ENCODE measurements at regions not wholly inside any gene's neighbourhood (a gene's known extent, or its start where the extent isn't known, plus 50 kb on each side); places are given as distances from the start of the nearest gene placed in this dataset.
"Not testable (repeated sequence)": the region's sequence is repeated elsewhere in the genome, so short reads cannot be mapped to it uniquely, and the experiment has no call there.

- no peak for DNase-seq
- no peak overlapping the region for H3K27ac ChIP-seq (ENCODE audit: low read length)
- H3K4me3 ChIP-seq (ENCODE audit: low read length), result no peak overlapping the region
- 78% methylated on average over 1 of the region's 2 CpGs for WGBS (ENCODE audit: insufficient coverage)
- no peaks in the 10 kb centered on the region for H3K27me3 ChIP-seq (ENCODE audit: control insufficient read depth, insufficient read depth, low read length)
- H3K36me3 ChIP-seq (ENCODE audit: control insufficient read depth, insufficient read depth, low read length), result no peaks in the 10 kb centered on the region
- no peaks in the 10 kb centered on the region for H3K4me1 ChIP-seq (ENCODE audit: control insufficient read depth, insufficient read depth, low read length)
- no peaks in the 10 kb centered on the region for H3K9me3 ChIP-seq (replicated peaks; ENCODE audit: control insufficient read depth, low read depth, low read length)
These were observed 180.7 kb upstream of the TTC14 start for GRCh38 chr3:180421221-180421620.

- no peak overlapping the region for H3K4me3 ChIP-seq (ENCODE audit: low read length)
- no peaks in the 10 kb centered on the region for H3K36me3 ChIP-seq (ENCODE audit: control insufficient read depth, insufficient read depth, low read length)
- H3K27me3 ChIP-seq (ENCODE audit: control insufficient read depth, insufficient read depth, low read length), result no peaks in the 10 kb centered on the region
- no peaks in the 10 kb centered on the region for H3K4me1 ChIP-seq (ENCODE audit: control insufficient read depth, insufficient read depth, low read length)
- H3K27ac ChIP-seq (ENCODE audit: low read length), result no peak overlapping the region
- WGBS (ENCODE audit: insufficient coverage), result no CpG with 5 or more reads among the region's 1 CpG
- no peaks in the 10 kb centered on the region for H3K9me3 ChIP-seq (replicated peaks; ENCODE audit: control insufficient read depth, low read depth, low read length)
- DNase-seq, result no peak
These were observed 180.2 kb upstream of the TTC14 start for GRCh38 chr3:180421721-180422120.

DNA sequence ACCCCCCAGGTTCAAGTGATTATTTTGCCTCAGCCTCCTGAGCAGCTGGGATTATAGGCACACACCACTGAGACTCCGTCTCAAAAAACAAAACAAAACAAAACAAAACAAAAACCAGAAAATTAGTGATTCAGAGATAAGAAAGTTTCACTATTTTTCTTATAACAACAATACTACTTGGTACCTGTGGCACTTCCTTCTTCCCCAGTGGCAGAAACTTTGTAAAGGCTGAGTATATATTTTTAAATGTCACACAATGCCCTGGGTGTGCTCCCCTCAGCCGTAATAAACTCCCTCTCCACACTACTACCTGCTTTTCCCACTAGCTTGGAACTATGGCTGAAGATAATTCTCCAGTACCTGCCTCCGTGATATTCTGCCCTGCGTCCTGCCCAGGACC is 177.7 kb upstream of the TTC14 start:
- DNase-seq; H3K27ac ChIP-seq (ENCODE audit: low read length); H3K27me3 ChIP-seq (ENCODE audit: control insufficient read depth, insufficient read depth, low read length); H3K4me3 ChIP-seq (ENCODE audit: low read length); H3K4me1 ChIP-seq (ENCODE audit: control insufficient read depth, insufficient read depth, low read length); H3K36me3 ChIP-seq (ENCODE audit: control insufficient read depth, insufficient read depth, low read length); H3K9me3 ChIP-seq (replicated peaks; ENCODE audit: control insufficient read depth, low read depth, low read length): not testable (repeated sequence)
- 63% methylated on average over 1 of the region's 4 CpGs for WGBS (ENCODE audit: insufficient coverage)

DNA sequence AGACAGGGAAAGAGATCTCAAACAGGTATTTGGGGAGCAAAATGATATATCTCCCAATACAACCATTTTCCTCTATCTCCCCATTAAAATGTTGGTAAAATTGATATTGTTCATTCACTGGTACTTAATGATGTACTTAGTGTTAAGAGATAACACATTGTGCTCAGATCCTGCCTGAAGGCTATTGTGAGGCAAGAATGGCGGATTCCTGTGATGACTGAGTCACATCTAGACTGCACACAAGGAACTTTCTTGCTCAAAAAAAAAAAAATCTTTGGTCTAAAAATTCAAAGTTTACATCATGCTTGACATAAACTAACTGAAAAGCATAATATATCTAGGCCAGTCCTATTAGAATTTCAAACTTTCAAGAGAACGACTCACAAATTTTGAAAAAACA is 171.1 kb upstream of the TTC14 start:
- Histone ChIP-seq H3K4me3 (ENCODE audit: low read length) (no peak overlapping the region), H3K27ac (ENCODE audit: low read length) (no peak overlapping the region), H3K36me3 (ENCODE audit: control insufficient read depth, insufficient read depth, low read length) (no peaks in the 10 kb centered on the region), H3K27me3 (ENCODE audit: control insufficient read depth, insufficient read depth, low read length) (no peaks in the 10 kb centered on the region), H3K4me1 (ENCODE audit: control insufficient read depth, insufficient read depth, low read length) (no peaks in the 10 kb centered on the region), H3K9me3 (replicated peaks; ENCODE audit: control insufficient read depth, low read depth, low read length) (peaks cover 6% of the 10 kb centered on the region)
- no peak for DNase-seq
- no CpG with 5 or more reads among the region's 2 CpGs for WGBS (ENCODE audit: insufficient coverage)

DNA sequence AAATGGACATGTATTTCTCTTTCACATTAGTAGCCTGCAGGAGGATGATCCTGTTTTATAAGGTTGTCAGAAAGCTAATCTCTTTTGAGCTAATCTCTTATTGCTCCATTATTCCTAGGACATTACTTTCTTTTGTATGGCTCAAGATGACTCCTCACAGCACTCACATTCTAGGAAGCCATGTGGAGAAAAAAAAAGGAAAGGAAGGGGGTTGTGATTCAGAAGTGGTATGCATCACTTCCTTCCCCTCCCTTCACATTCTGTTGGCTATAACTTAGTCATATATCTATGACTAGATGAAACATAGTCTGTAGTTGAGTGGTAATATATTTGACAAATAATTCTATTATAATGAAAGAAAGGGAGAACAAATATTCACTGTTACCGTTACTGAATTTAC is 168.8 kb upstream of the TTC14 start:
- H3K4me3 ChIP-seq (ENCODE audit: low read length), result no peak overlapping the region
- no peaks in the 10 kb centered on the region for H3K36me3 ChIP-seq (ENCODE audit: control insufficient read depth, insufficient read depth, low read length)
- no peak for DNase-seq
- H3K4me1 ChIP-seq (ENCODE audit: control insufficient read depth, insufficient read depth, low read length), result no peaks in the 10 kb centered on the region
- no peaks in the 10 kb centered on the region for H3K27me3 ChIP-seq (ENCODE audit: control insufficient read depth, insufficient read depth, low read length)
- WGBS (ENCODE audit: insufficient coverage), result no CpG with 5 or more reads among the region's 1 CpG
- no peak overlapping the region for H3K27ac ChIP-seq (ENCODE audit: low read length)
- peaks cover 6% of the 10 kb centered on the region for H3K9me3 ChIP-seq (replicated peaks; ENCODE audit: control insufficient read depth, low read depth, low read length)

- no CpG with 5 or more reads among the region's 3 CpGs for WGBS (ENCODE audit: insufficient coverage)
- no peaks in the 10 kb centered on the region for H3K27me3 ChIP-seq (ENCODE audit: control insufficient read depth, insufficient read depth, low read length)
- no peaks in the 10 kb centered on the region for H3K36me3 ChIP-seq (ENCODE audit: control insufficient read depth, insufficient read depth, low read length)
- no peaks in the 10 kb centered on the region for H3K9me3 ChIP-seq (replicated peaks; ENCODE audit: control insufficient read depth, low read depth, low read length)
- H3K4me3 ChIP-seq (ENCODE audit: low read length), result no peak overlapping the region
- no peaks in the 10 kb centered on the region for H3K4me1 ChIP-seq (ENCODE audit: control insufficient read depth, insufficient read depth, low read length)
- DNase-seq, result no peak
- no peak overlapping the region for H3K27ac ChIP-seq (ENCODE audit: low read length)
These were observed 154.8 kb upstream of the TTC14 start for GRCh38 chr3:180447136-180447535.

- DNase-seq; H3K4me1 ChIP-seq (ENCODE audit: control insufficient read depth, insufficient read depth, low read length); H3K27me3 ChIP-seq (ENCODE audit: control insufficient read depth, insufficient read depth, low read length); H3K27ac ChIP-seq (ENCODE audit: low read length); H3K9me3 ChIP-seq (replicated peaks; ENCODE audit: control insufficient read depth, low read depth, low read length); H3K4me3 ChIP-seq (ENCODE audit: low read length); H3K36me3 ChIP-seq (ENCODE audit: control insufficient read depth, insufficient read depth, low read length): not testable (repeated sequence)
- 81% methylated on average over 12 of the region's 17 CpGs for WGBS (ENCODE audit: insufficient coverage)
These were observed 153.6 kb upstream of the TTC14 start for GRCh38 chr3:180448407-180448806.

GRCh38 chr3:180457225-180457624 is 144.7 kb upstream of the TTC14 start:
- H3K27ac ChIP-seq (ENCODE audit: low read length), result no peak overlapping the region
- H3K36me3 ChIP-seq (ENCODE audit: control insufficient read depth, insufficient read depth, low read length), result no peaks in the 10 kb centered on the region
- DNase-seq, result no peak
- H3K27me3 ChIP-seq (ENCODE audit: control insufficient read depth, insufficient read depth, low read length), result no peaks in the 10 kb centered on the region
- H3K4me3 ChIP-seq (ENCODE audit: low read length), result no peak overlapping the region
- H3K9me3 ChIP-seq (replicated peaks; ENCODE audit: control insufficient read depth, low read depth, low read length), result no peaks in the 10 kb centered on the region
- no peaks in the 10 kb centered on the region for H3K4me1 ChIP-seq (ENCODE audit: control insufficient read depth, insufficient read depth, low read length)

- peaks cover 9% of the 10 kb centered on the region for H3K9me3 ChIP-seq (replicated peaks; ENCODE audit: control insufficient read depth, low read depth, low read length)
- no peak overlapping the region for H3K27ac ChIP-seq (ENCODE audit: low read length)
- no peaks in the 10 kb centered on the region for H3K27me3 ChIP-seq (ENCODE audit: control insufficient read depth, insufficient read depth, low read length)
- no peaks in the 10 kb centered on the region for H3K4me1 ChIP-seq (ENCODE audit: control insufficient read depth, insufficient read depth, low read length)
- no peak for DNase-seq
- H3K36me3 ChIP-seq (ENCODE audit: control insufficient read depth, insufficient read depth, low read length), result no peaks in the 10 kb centered on the region
- no peak overlapping the region for H3K4me3 ChIP-seq (ENCODE audit: low read length)
These were observed 135.5 kb upstream of the TTC14 start for GRCh38 chr3:180466401-180467011.

- Histone ChIP-seq H3K9me3 (replicated peaks; ENCODE audit: control insufficient read depth, low read depth, low read length) (peaks cover 9% of the 10 kb centered on the region), H3K36me3 (ENCODE audit: control insufficient read depth, insufficient read depth, low read length) (no peaks in the 10 kb centered on the region), H3K4me3 (ENCODE audit: low read length) (no peak overlapping the region), H3K27ac (ENCODE audit: low read length) (no peak overlapping the region), H3K4me1 (ENCODE audit: control insufficient read depth, insufficient read depth, low read length) (no peaks in the 10 kb centered on the region), H3K27me3 (ENCODE audit: control insufficient read depth, insufficient read depth, low read length) (no peaks in the 10 kb centered on the region)
- DNase-seq, result no peak
- no CpG with 5 or more reads among the region's 1 CpG for WGBS (ENCODE audit: insufficient coverage)
These were observed 134.8 kb upstream of the TTC14 start for GRCh38 chr3:180467177-180467576.

GRCh38 chr3:180469149-180469548 is 132.8 kb upstream of the TTC14 start:
- 56% methylated on average over 1 of the region's 1 CpG for WGBS (ENCODE audit: insufficient coverage)
- DNase-seq, result no peak

More at GRCh38 chr3:180469149-180469548, 132.8 kb upstream of the TTC14 start:
- H3K4me1 ChIP-seq (ENCODE audit: control insufficient read depth, insufficient read depth, low read length), result no peaks in the 10 kb centered on the region
- H3K27me3 ChIP-seq (ENCODE audit: control insufficient read depth, insufficient read depth, low read length), result no peaks in the 10 kb centered on the region
- H3K36me3 ChIP-seq (ENCODE audit: control insufficient read depth, insufficient read depth, low read length), result no peaks in the 10 kb centered on the region
- no peak overlapping the region for H3K4me3 ChIP-seq (ENCODE audit: low read length)
- no peak overlapping the region for H3K27ac ChIP-seq (ENCODE audit: low read length)
- H3K9me3 ChIP-seq (replicated peaks; ENCODE audit: control insufficient read depth, low read depth, low read length), result peaks cover 7% of the 10 kb centered on the region

Data from muscle of leg (tissue), 3 donors.